DMS153 treated with DMSO at 0.1 percent for 48 hours (cell line): ENCODE measurements at regions not wholly inside any gene's neighbourhood (a gene's known extent, or its start where the extent isn't known, plus 50 kb on each side); places are given as distances from the start of the nearest gene placed in this dataset.

Source experiments
- DNase-seq: peaks from one replicate; lab custom pipeline; 2025; ENCODE audit not compliant: unreplicated experiment; lab: John Stamatoyannopoulos, UW

- no peak for DNase-seq
These were observed 960.9 kb upstream of the FAT3 start for GRCh38 chr11:91263496-91264365.

GRCh38 chr11:91261513-91261912 is 963.1 kb upstream of the FAT3 start:
- no peak for DNase-seq

- no peak for DNase-seq
These were observed 965.7 kb upstream of the FAT3 start for GRCh38 chr11:91258876-91259275.

- DNase-seq = no peak
These were observed 967.0 kb upstream of the FAT3 start for GRCh38 chr11:91257667-91258066.

GRCh38 chr11:91248199-91248807 is 976.3 kb upstream of the FAT3 start:
- DNase-seq = no peak

- no peak for DNase-seq
These were observed 977.4 kb upstream of the FAT3 start for GRCh38 chr11:91247009-91247735.

GRCh38 chr11:91244912-91245311 is 979.7 kb upstream of the FAT3 start:
- DNase-seq = no peak

- DNase-seq = no peak
These were observed 981.0 kb upstream of the FAT3 start for GRCh38 chr11:91243630-91244029.

GRCh38 chr11:91243051-91243450 is 981.6 kb upstream of the FAT3 start:
- DNase-seq = no peak

- no peak for DNase-seq
These were observed 983.4 kb upstream of the FAT3 start for GRCh38 chr11:91241226-91241625.

- no peak for DNase-seq
These were observed 985.3 kb upstream of the FAT3 start for GRCh38 chr11:91239359-91239758.

- no peak for DNase-seq
These were observed 993.4 kb upstream of the FAT3 start for GRCh38 chr11:91231226-91231625.

- no peak for DNase-seq
These were observed 994.0 kb upstream of the FAT3 start for GRCh38 chr11:91230647-91231046.

- no peak for DNase-seq
These were observed 1000.0 kb upstream of the CHORDC1 start for GRCh38 chr11:91222830-91223229.

GRCh38 chr11:91220476-91221202 is 997.8 kb upstream of the CHORDC1 start:
- DNase-seq = no peak

GRCh38 chr11:91219535-91219934 is 996.7 kb upstream of the CHORDC1 start:
- DNase-seq = no peak

- DNase-seq = no peak
These were observed 986.9 kb upstream of the CHORDC1 start for GRCh38 chr11:91209751-91210150.

GRCh38 chr11:91209306-91209705 is 986.5 kb upstream of the CHORDC1 start:
- DNase-seq = no peak

GRCh38 chr11:91199866-91200265 is 977.0 kb upstream of the CHORDC1 start:
- DNase-seq = no peak

GRCh38 chr11:91194546-91194945 is 971.7 kb upstream of the CHORDC1 start:
- no peak for DNase-seq

GRCh38 chr11:91188484-91188883 is 965.6 kb upstream of the CHORDC1 start:
- no peak for DNase-seq
